OCI-LY3 (cell line): ENCODE measurements at regions not wholly inside any gene's neighbourhood (a gene's known extent, or its start where the extent isn't known, plus 50 kb on each side); places are given as distances from the start of the nearest gene placed in this dataset.

Experiments used
- CTCF ChIP-seq: fragments of 200-600, 300-600 bp; sonication (generic); IDR thresholded peaks from 2 replicates; pipeline ENCODE4 v1.5.1; 2014; ENCODE audit warnings: antibody characterized with exemption, low read length, low read depth
- EZH2phosphoT487 ChIP-seq: fragments of 200-600 bp; shearing (Covaris generic); IDR thresholded peaks from 2 replicates; pipeline ENCODE4 v1.6.1; 2018; ENCODE audit warnings: antibody characterized with exemption, mixed run types, low read depth

GRCh38 chr13:73167028-73167820, 108.4 kb downstream of the KLF5 start:
- TF ChIP-seq CTCF = no peak
- TF ChIP-seq EZH2phosphoT487 = no peak
